Dendritic cell treated with granulocyte-macrophage colony-stimulating factor and Interleukin-4, amounts not matched to agents 40 ng/mL and 50 ng/mL, for 4 days (primary cell): ENCODE measurements at regions not wholly inside any gene's neighbourhood (a gene's known extent, or its start where the extent isn't known, plus 50 kb on each side); places are given as distances from the start of the nearest gene placed in this dataset.

ENCODE experiments used
- H3K27ac Mint-ChIP-seq: one replicate; pipeline ENCODE4 v1.8.0; 2022; ENCODE audit warnings: mild to moderate bottlenecking, mixed read lengths
- H3K27me3 Mint-ChIP-seq: one replicate; pipeline ENCODE4 v1.8.0; 2022; ENCODE audit warnings: mild to moderate bottlenecking, mixed read lengths
- H3K36me3 Mint-ChIP-seq: one replicate; pipeline ENCODE4 v1.8.0; 2022; ENCODE audit warnings: low read depth, mixed read lengths
- H3K4me1 Mint-ChIP-seq: one replicate; pipeline ENCODE4 v1.8.0; 2022; ENCODE audit warnings: low read depth, mixed read lengths
- H3K4me3 Mint-ChIP-seq: one replicate; pipeline ENCODE4 v1.8.0; 2022; ENCODE audit warnings: mild to moderate bottlenecking, moderate library complexity, mixed read lengths
- H3K9me3 Mint-ChIP-seq: one replicate; pipeline ENCODE4 v1.8.0; 2022; ENCODE audit warnings: mixed read lengths
- intact Hi-C: fragments of 100-400 bp; cut with micrococcal nuclease; formaldehyde crosslinking; loops from one replicate; pipeline ENCODE4 v1.15.0; 2022

DNA sequence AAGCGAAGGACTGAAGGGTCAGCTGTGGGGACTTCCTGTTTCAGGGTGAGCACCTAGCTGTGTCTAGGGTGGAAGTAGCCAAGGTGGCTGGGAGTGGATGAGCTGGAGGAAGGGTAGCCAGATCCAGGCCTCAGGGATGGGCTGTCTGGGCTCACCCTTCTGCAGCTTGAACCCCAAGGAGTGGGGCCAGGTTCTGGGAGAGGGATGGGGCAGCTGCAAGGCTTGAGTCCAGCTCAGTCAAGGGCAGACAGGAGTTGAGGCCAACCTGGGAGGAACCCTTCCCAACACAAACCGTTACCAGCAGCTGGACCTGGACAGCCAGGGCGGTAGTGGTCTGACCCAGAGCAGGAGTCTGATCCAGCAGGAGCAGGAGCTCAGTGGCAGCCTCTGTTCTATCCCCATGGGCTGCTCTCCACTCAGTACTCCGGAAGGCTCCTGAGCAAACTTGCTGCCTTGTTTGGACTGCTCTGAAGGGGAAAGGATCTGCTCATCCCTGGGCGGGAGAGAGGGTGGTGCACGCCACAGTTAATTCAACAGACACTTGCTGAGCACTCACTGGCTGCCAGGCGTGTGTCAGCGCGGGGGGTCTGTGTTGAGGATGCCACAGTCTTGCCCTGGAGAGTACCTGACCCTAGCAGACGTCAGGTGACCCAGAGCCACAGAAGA is 53.8 kb upstream of the THY1 start:
- intact Hi-C loops = no loop called here
- H3K9me3 Mint-ChIP-seq = no peaks in the 10 kb centered on the region
- peaks cover 12% of the 10 kb centered on the region for H3K4me1 Mint-ChIP-seq

DNA sequence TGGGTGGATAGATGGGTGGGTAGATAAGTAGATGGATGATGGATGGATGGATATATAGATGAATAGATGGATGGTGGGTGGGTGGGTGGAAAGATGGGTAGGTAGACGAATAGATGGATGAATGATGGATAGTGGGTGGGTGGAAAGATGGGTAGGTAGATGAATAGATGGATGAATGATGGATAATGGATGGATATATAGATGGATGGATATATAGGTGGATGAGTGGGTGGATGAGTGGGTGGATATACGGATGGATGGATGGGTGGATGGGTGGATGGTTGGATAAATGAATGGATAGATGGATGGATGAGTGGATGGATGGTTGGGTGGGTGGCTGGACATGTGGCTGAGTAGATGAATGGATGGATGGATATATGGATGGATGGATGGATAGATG is 53.1 kb upstream of the THY1 start:
- peaks cover 38% of the 10 kb centered on the region for H3K27me3 Mint-ChIP-seq
- H3K27ac Mint-ChIP-seq = no peak overlapping the region
- intact Hi-C loops = no loop called here
- peaks cover 7% of the 10 kb centered on the region for H3K4me1 Mint-ChIP-seq
- no peaks in the 10 kb centered on the region for H3K36me3 Mint-ChIP-seq
- H3K4me3 Mint-ChIP-seq = no peak overlapping the region
- no peaks in the 10 kb centered on the region for H3K9me3 Mint-ChIP-seq

More for the DNA sequence above, 53.8 kb upstream of the THY1 start:
- H3K36me3 Mint-ChIP-seq = no peaks in the 10 kb centered on the region
- peaks cover 39% of the 10 kb centered on the region for H3K27me3 Mint-ChIP-seq
- no peak overlapping the region for H3K4me3 Mint-ChIP-seq
- H3K27ac Mint-ChIP-seq = no peak overlapping the region

DNA sequence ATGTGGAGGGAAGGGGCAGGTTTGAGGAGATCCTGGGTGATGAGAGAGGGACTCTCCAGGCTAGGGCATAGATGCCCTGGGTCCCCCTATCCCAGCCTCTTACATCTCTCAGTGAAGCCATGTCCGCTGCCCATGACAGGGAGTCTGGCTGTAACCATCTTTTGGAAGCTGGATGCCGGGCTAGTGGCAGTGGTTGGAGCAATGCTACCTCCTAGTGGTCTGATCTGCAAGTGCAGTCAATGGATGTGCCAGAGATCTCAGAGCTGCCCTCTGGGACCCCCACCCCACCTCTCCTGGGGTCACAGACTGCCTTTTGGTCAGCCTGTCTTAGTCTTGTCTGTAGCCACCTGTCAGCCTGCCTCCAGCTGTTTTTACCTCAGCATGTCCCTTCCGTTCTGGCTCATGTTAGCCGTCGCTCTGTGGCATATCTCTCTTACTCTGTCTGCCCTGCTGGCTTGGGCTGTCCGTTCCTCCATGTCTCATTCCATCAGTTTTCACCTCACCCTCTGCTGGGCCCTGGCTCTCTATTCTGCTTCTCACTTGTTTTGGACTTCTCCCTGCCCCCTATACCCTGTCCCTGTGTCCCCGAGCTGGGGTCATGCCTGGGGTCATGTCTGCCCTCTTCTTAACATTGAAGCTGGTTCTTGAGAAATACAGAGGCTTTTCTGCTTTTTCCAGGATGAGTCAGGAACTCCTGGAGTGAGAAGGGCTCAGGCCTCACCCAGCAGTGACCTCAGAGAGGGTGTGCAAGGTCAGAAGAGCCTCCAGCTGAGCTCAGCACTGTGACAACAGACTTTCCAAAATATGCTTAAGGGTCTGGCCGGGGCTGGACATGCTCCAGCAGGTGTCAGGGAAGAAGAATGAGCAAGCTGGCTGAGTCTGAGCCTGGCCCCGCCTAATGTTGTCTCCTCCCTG is 52.0 kb upstream of the THY1 start:
- Mint-ChIP-seq H3K36me3 (no peaks in the 10 kb centered on the region), H3K4me1 (peaks cover 6% of the 10 kb centered on the region), H3K27me3 (peaks cover 33% of the 10 kb centered on the region), H3K4me3 (no peak overlapping the region), H3K27ac (peak overlapping the region; percentile 21), H3K9me3 (no peaks in the 10 kb centered on the region)
- intact Hi-C loops = loop anchor here (2.0 kb wide), 1 partner anchor 118 kb away; no protein-coding TSS in a partner anchor

DNA sequence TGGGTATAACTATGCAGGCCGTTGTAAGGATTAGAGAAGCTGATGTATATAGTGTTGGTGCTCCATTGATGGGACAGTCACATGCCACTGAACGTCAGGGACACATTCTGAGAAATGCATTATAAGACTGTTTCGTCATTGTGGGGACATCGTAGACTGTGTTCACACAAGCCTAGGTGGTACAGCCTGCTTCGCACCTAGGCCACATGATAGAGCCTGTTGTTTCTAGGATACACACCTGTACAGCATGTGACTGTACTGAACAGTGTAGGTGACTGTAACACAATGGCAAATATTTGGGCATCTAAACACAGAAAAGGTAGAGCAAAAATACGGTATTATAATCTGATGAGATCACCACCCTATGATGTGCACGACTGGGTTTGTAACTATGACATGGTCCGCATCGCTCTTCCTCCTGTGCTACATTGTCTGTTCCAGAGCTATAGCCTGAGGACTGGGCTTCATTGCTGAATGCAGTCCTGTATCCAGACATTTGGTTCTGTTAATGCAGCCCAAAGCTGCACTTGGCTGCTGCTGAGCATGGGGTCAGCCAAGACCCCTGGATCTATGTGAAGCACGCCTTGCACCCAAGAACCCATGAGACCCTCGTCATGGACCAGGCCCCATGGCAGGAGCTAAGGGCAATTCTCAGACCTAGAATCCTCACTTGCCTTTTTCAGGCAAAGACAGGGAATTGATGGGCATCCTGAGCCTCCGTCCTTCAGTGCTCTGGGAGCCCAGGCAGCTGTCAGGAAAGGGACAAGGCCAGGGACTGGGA is 51.1 kb upstream of the THY1 start:
- Mint-ChIP-seq H3K9me3 (no peaks in the 10 kb centered on the region), H3K27ac (no peak overlapping the region), H3K36me3 (no peaks in the 10 kb centered on the region), H3K4me1 (peaks cover 6% of the 10 kb centered on the region), H3K27me3 (peaks cover 35% of the 10 kb centered on the region), H3K4me3 (no peak overlapping the region)
- intact Hi-C loops = loop anchor here (2.0 kb wide), 1 partner anchor 117 kb away; no protein-coding TSS in a partner anchor

DNA sequence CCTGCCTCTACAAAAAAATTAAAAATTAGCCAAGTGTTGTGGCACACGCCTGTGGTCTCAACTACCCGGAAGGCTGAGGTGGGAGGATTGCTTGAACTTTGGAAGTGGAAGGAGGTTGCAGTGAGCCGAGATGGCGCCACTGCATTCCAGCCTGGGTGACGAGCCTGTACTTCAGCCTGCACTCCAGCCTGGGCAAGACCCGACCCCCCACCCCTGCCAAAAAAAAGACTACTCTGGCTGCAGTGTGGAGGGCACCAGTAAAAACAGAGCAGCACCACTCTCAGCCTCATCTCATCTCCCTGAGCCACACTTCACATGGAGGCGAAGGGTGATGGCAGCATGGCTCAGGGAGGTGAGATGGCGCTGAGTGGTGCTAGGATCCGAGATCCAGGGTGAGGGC is 50.3 kb upstream of the THY1 start:
- intact Hi-C loops = no loop called here
- Mint-ChIP-seq H3K27me3 (peaks cover 35% of the 10 kb centered on the region), H3K4me3 (no peak overlapping the region), H3K27ac (no peak overlapping the region), H3K36me3 (no peaks in the 10 kb centered on the region), H3K4me1 (peaks cover 6% of the 10 kb centered on the region), H3K9me3 (no peaks in the 10 kb centered on the region)

DNA sequence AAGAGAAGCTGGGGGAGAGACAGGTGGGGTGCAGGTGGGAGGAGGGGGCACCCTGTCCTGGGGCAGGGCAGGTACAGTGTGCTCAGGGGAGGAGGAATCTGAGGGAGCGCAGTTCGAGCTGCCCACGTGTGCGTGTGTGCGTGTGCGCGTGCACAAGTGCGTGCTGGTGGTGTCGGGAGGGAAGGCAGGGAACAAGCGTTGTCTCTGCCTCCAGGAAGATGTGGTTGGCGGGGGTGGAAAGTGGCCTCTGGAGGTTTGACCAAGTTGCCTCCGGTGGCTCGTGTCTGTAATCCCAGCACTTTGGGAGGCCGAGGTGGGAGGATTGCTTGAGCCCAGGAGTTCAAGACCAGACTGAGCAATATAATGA is 49.9 kb upstream of the THY1 start:
- Mint-ChIP-seq H3K4me3 (no peak overlapping the region), H3K4me1 (peaks cover 6% of the 10 kb centered on the region), H3K9me3 (no peaks in the 10 kb centered on the region), H3K27me3 (peaks cover 37% of the 10 kb centered on the region), H3K36me3 (no peaks in the 10 kb centered on the region), H3K27ac (no peak overlapping the region)
- intact Hi-C loops = no loop called here
